ENCODE measurements at regions not wholly inside any gene's neighbourhood (a gene's known extent, or its start where the extent isn't known, plus 50 kb on each side); places are given as distances from the start of the nearest gene placed in this dataset.

DNA sequence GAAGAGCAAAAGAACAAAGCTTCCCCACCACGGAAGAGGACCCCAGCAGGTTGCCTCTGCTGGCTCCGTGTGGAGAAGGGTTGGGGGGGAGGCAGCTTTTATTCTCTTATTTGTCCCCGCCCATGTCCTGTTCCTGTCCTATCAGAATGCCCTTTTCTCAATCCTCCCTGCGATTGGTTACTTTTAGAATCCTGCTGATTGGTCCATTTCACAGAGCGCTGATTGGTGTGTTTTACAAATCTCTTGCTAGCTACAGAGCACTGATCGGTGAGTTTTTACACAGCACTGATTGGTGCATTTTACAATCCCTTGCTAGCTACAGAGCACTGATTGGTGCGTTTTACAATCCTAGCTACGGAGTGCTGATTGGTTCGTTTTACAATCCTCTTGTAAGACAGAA, 100.6 kb upstream of the KLF13 start:
- TF ChIP-seq CTCF (IDR thresholded peaks at IDR 0.05) (no peak), EP300 (IDR thresholded peaks at IDR 0.05) (no peak), POLR2A (IDR thresholded peaks at IDR 0.05) (no peak), POLR2AphosphoS5 (IDR thresholded peaks at IDR 0.05) (no peak)

Data from suprapubic skin (tissue), 4 donors.